Endothelial cell of umbilical vein (primary cell): ENCODE measurements at regions not wholly inside any gene's neighbourhood (a gene's known extent, or its start where the extent isn't known, plus 50 kb on each side); places are given as distances from the start of the nearest gene placed in this dataset.
"Not testable (repeated sequence)": the region's sequence is repeated elsewhere in the genome, so short reads cannot be mapped to it uniquely, and the experiment has no call there.

Experiments used
- BruUV-seq: library from RNA; stranded (reverse); fragments of 400-500 nt; replicated peaks from 2 replicates; lab custom pipeline; 2021; lab: Mats Ljungman, UMichigan
- CTCF ChIA-PET: fragments of 300-600, 350-600 bp; sonication (Branson Sonifier 250); formaldehyde crosslinking; loops from one replicate; lab custom pipeline; 2021; ENCODE audit warnings: antibody characterized with exemption, inconsistent platforms; lab: Charles Lee
- POLR2A ChIA-PET: fragments of 300-600, 350-600 bp; sonication (Branson Sonifier 250); formaldehyde crosslinking; loops from one replicate; lab custom pipeline; 2021; ENCODE audit warnings: antibody characterized with exemption, inconsistent platforms; lab: Charles Lee
- DNase-seq: peaks from one replicate; pipeline ENCODE4 v3.0.0-alpha.2; 2011; ENCODE audit warnings: low read depth, low spot score
- FAIRE-seq: peaks from 2 replicates; lab custom pipeline; 2011; peaks lifted over from hg19 to GRCh38; lab: Jason Lieb, UNC
- H2AFZ ChIP-seq: 2 replicates; pipeline ENCODE4 v1.6.0; 2012; ENCODE audit warnings: low read depth, low read length, control low read depth, inconsistent platforms
- H3K27ac ChIP-seq: 2 replicates; pipeline ENCODE4 v1.5.1; 2011; ENCODE audit warnings: low read depth, mild to moderate bottlenecking, control low read depth, low read length, moderate library complexity; ENCODE audit not compliant: insufficient read depth
- H3K27me3 ChIP-seq, 2 experiments: 2 replicates each; pipeline versions ENCODE4 v1.6.0 to v1.6.1; 2011; ENCODE audit warnings: low read length in 2 of 2, mixed read lengths in 1 of 2; ENCODE audit not compliant: control insufficient read depth in 2 of 2, insufficient read depth in 2 of 2
- H3K36me3 ChIP-seq, 2 experiments: 2 replicates in 1 of 2; 3 replicates in 1 of 2; pipeline ENCODE4 v1.5.1; 2011; ENCODE audit warnings: low read length in 2 of 2, mild to moderate bottlenecking in 1 of 2, moderate library complexity in 1 of 2; ENCODE audit not compliant: control insufficient read depth in 2 of 2, insufficient read depth in 2 of 2; ENCODE audit errors: extremely low read depth in 1 of 2
- H3K4me1 ChIP-seq: 3 replicates; pipeline ENCODE4 v1.5.1; 2011; ENCODE audit warnings: mild to moderate bottlenecking, low read length; ENCODE audit not compliant: control insufficient read depth, insufficient read depth; ENCODE audit errors: extremely low read depth
- H3K4me2 ChIP-seq: 2 replicates; pipeline ENCODE4 v1.6.1; 2011; ENCODE audit warnings: low read length, control low read depth, mixed read lengths; ENCODE audit not compliant: insufficient read depth
- H3K4me3 ChIP-seq, 3 experiments: fragments of 200-600 bp in 1 of 3; sonication (generic), shearing (Covaris generic) in 1 of 3; replicated peaks in 1 of 3; 2 replicates each; pipeline ENCODE4 v1.5.1; 2011 to 2016; ENCODE audit warnings: control low read depth in 3 of 3, low read length in 3 of 3, mild to moderate bottlenecking in 2 of 3, inconsistent platforms in 1 of 3, low read depth in 1 of 3, moderate library complexity in 1 of 3; ENCODE audit not compliant: insufficient read depth in 1 of 3
- H3K79me2 ChIP-seq: 2 replicates; pipeline ENCODE4 v1.6.0; 2012; ENCODE audit warnings: low read length, inconsistent platforms; ENCODE audit not compliant: control insufficient read depth, insufficient read depth
- H3K9ac ChIP-seq: replicated peaks from 2 replicates; pipeline ENCODE3; 2011; ENCODE audit warnings: low read length, control low read depth; ENCODE audit not compliant: insufficient read depth; ENCODE audit errors: extremely low read depth
- H3K9me1 ChIP-seq: replicated peaks from 3 replicates; pipeline ENCODE4 v1.6.0; 2011; ENCODE audit warnings: mild to moderate bottlenecking, low read length; ENCODE audit not compliant: control insufficient read depth, insufficient read depth; ENCODE audit errors: extremely low read depth
- H3K9me3 ChIP-seq: replicated peaks from 2 replicates; pipeline ENCODE4 v1.5.1; 2012; ENCODE audit warnings: low read length, inconsistent platforms; ENCODE audit not compliant: control insufficient read depth, insufficient read depth
- H4K20me1 ChIP-seq: replicated peaks from 2 replicates; pipeline ENCODE3; 2011; ENCODE audit warnings: mild to moderate bottlenecking, low read length; ENCODE audit not compliant: control insufficient read depth, insufficient read depth; ENCODE audit errors: extremely low read depth
- dilution Hi-C: fragments of 300-500 bp; cut with MboI; formaldehyde crosslinking; loops from one replicate; pipeline ENCODE4 v1.15.0; 2019; ENCODE audit warnings: low sequenced_read_pairs; ENCODE audit not compliant: extremely low pct_ligation_motif_present
- intact Hi-C: fragments of 100-400 bp; cut with micrococcal nuclease; formaldehyde crosslinking; loops from one replicate; pipeline ENCODE4 v1.10.0; 2022

GRCh38 chr5:176117699-176118238, 120.5 kb upstream of the SIMC1 start:
- H3K79me2 ChIP-seq, H3K27me3 ChIP-seq, CTCF ChIA-PET, POLR2A ChIA-PET, H3K4me3 ChIP-seq, dilution Hi-C loops, BruUV-seq, H3K27ac ChIP-seq, H4K20me1 ChIP-seq, H3K36me3 ChIP-seq, H3K9me3 ChIP-seq, DNase-seq, FAIRE-seq, H3K4me2 ChIP-seq, H2AFZ ChIP-seq, H3K9me1 ChIP-seq, intact Hi-C loops, H3K9ac ChIP-seq, H3K4me1 ChIP-seq: not testable (repeated sequence)

GRCh38 chr5:176122361-176122760, 115.9 kb upstream of the SIMC1 start:
- DNase-seq, H3K9ac ChIP-seq, intact Hi-C loops, H3K4me2 ChIP-seq, H3K4me3 ChIP-seq, CTCF ChIA-PET, H3K79me2 ChIP-seq, H3K27me3 ChIP-seq, H3K36me3 ChIP-seq, H3K9me3 ChIP-seq, dilution Hi-C loops, FAIRE-seq, H3K4me1 ChIP-seq, POLR2A ChIA-PET, H3K27ac ChIP-seq, H3K9me1 ChIP-seq, H4K20me1 ChIP-seq, BruUV-seq, H2AFZ ChIP-seq: not testable (repeated sequence)

- H3K27me3 ChIP-seq, H3K4me2 ChIP-seq, H3K27ac ChIP-seq, H3K4me1 ChIP-seq, POLR2A ChIA-PET, intact Hi-C loops, CTCF ChIA-PET, H3K36me3 ChIP-seq, H3K4me3 ChIP-seq, dilution Hi-C loops, FAIRE-seq, H4K20me1 ChIP-seq, H3K9me1 ChIP-seq, H3K79me2 ChIP-seq, H3K9ac ChIP-seq, BruUV-seq, H2AFZ ChIP-seq, DNase-seq, H3K9me3 ChIP-seq: not testable (repeated sequence)
Measured at GRCh38 chr5:176124120-176124519, 114.1 kb upstream of the SIMC1 start.
